ENCODE measurements at regions not wholly inside any gene's neighbourhood (a gene's known extent, or its start where the extent isn't known, plus 50 kb on each side); places are given as distances from the start of the nearest gene placed in this dataset.
"Not testable (repeated sequence)": the region's sequence is repeated elsewhere in the genome, so short reads cannot be mapped to it uniquely, and the experiment has no call there.

GRCh38 chr5:167051402-167051768, 1240.1 kb upstream of the WWC1 start:
- no peak for DNase-seq

GRCh38 chr5:167052791-167053190, 1238.7 kb upstream of the WWC1 start:
- no peak for DNase-seq

- no peak for DNase-seq
Measured at GRCh38 chr5:167057665-167058064, 1233.8 kb upstream of the WWC1 start.

GRCh38 chr5:167061695-167062094, 1229.8 kb upstream of the WWC1 start:
- no peak for DNase-seq

- no peak for DNase-seq
Measured at GRCh38 chr5:167063116-167063515, 1228.3 kb upstream of the WWC1 start.

GRCh38 chr5:167063788-167064187, 1227.7 kb upstream of the WWC1 start:
- no peak for DNase-seq

GRCh38 chr5:167064198-167064776, 1227.2 kb upstream of the WWC1 start:
- no peak for DNase-seq

GRCh38 chr5:167065794-167066193, 1225.7 kb upstream of the WWC1 start:
- DNase-seq: no peak

GRCh38 chr5:167071981-167072610, 1219.3 kb upstream of the WWC1 start:
- DNase-seq: no peak

- no peak for DNase-seq
Measured at GRCh38 chr5:167081561-167081960, 1209.9 kb upstream of the WWC1 start.

- no peak for DNase-seq
Measured at GRCh38 chr5:167096816-167097215, 1194.6 kb upstream of the WWC1 start.

- no peak for DNase-seq
Measured at GRCh38 chr5:167104351-167104750, 1187.1 kb upstream of the WWC1 start.

GRCh38 chr5:167105941-167106340, 1185.5 kb upstream of the WWC1 start:
- DNase-seq: no peak

- DNase-seq: no peak
Measured at GRCh38 chr5:167107684-167108083, 1183.8 kb upstream of the WWC1 start.

GRCh38 chr5:167108266-167108665, 1183.2 kb upstream of the WWC1 start:
- DNase-seq: not testable (repeated sequence)

- DNase-seq: no peak
Measured at GRCh38 chr5:167112556-167112955, 1178.9 kb upstream of the WWC1 start.

GRCh38 chr5:167122267-167122666, 1169.2 kb upstream of the WWC1 start:
- no peak for DNase-seq

GRCh38 chr5:167123126-167123525, 1168.3 kb upstream of the WWC1 start:
- no peak for DNase-seq

- no peak for DNase-seq
Measured at GRCh38 chr5:167128581-167128980, 1162.9 kb upstream of the WWC1 start.

- no peak for DNase-seq
Measured at GRCh38 chr5:167140548-167141291, 1150.7 kb upstream of the WWC1 start.

GRCh38 chr5:167143716-167144115, 1147.7 kb upstream of the WWC1 start:
- DNase-seq: no peak

GRCh38 chr5:167145841-167146240, 1145.6 kb upstream of the WWC1 start:
- no peak for DNase-seq

GRCh38 chr5:167147879-167148278, 1143.6 kb upstream of the WWC1 start:
- no peak for DNase-seq

- DNase-seq: no peak
Measured at GRCh38 chr5:167150661-167151060, 1140.8 kb upstream of the WWC1 start.

All from activated CD4-positive, alpha-beta T cell treated with anti-CD3 and anti-CD28 coated beads, Interleukin-10, Interleukin-2, amounts not matched to agents 100 ng/mL and 50 ng/mL, durations not matched to agents 16 hours and 8 hours (primary cell).